HCT116 (cell line): ENCODE measurements at regions not wholly inside any gene's neighbourhood (a gene's known extent, or its start where the extent isn't known, plus 50 kb on each side); places are given as distances from the start of the nearest gene placed in this dataset.

Experiments
- CEBPB ChIP-seq: IDR thresholded peaks from 2 replicates; pipeline ENCODE4 v1.6.1; 2012; ENCODE audit warnings: low read depth
- EGR1 ChIP-seq: IDR thresholded peaks from 2 replicates; pipeline ENCODE4 v1.6.1; 2012; ENCODE audit warnings: low read depth
- EZH2 ChIP-seq: fragments of 200-600 bp; sonication (generic); IDR thresholded peaks from 2 replicates; pipeline ENCODE4 v1.6.1; 2017; ENCODE audit warnings: antibody characterized with exemption, mixed run types
- EZH2phosphoT487 ChIP-seq: fragments of 200-600 bp; IDR thresholded peaks from 2 replicates; pipeline ENCODE4 v1.6.1; 2018; ENCODE audit warnings: antibody characterized with exemption, borderline replicate concordance
- FOSL1 ChIP-seq: IDR thresholded peaks from 2 replicates; pipeline ENCODE4 v1.6.1; 2012; ENCODE audit warnings: low read depth
- POLR2AphosphoS5 ChIP-seq: IDR thresholded peaks from 2 replicates; pipeline ENCODE4 v1.6.1; 2011; ENCODE audit warnings: mild to moderate bottlenecking, low read depth, low read length, moderate library complexity
- RAD21 ChIP-seq: IDR thresholded peaks from 2 replicates; pipeline ENCODE4 v1.6.1; 2012; ENCODE audit warnings: low read depth, mild to moderate bottlenecking
- SIN3A ChIP-seq: IDR thresholded peaks from 2 replicates; pipeline ENCODE4 v1.6.1; 2012; ENCODE audit warnings: low read depth
- ZNF274 ChIP-seq: fragments of 200-500 bp; sonication (Bioruptor generic); IDR thresholded peaks from 2 replicates; pipeline ENCODE4 v1.6.1; 2014; ENCODE audit warnings: mild to moderate bottlenecking, low read depth, low read length, inconsistent platforms
- TF ChIP-seq, protein P1 (sequence below), 3 experiments: fragments of 200-600 bp in 1 of 3; sonication (generic) in 1 of 3; IDR thresholded peaks in 2 of 3; conservative IDR thresholded peaks in 1 of 3; 2 replicates each; pipeline ENCODE4 v1.5.1; 2012 to 2017; ENCODE audit warnings: low read depth in 2 of 3, low read length in 2 of 3, antibody characterized with exemption in 1 of 3, borderline replicate concordance in 1 of 3, control low read depth in 1 of 3, mild to moderate bottlenecking in 1 of 3, mixed read lengths in 1 of 3, mixed run types in 1 of 3, moderate library complexity in 1 of 3; ENCODE audit not compliant: insufficient read depth in 1 of 3
- TF ChIP-seq, protein P2 (sequence below): IDR thresholded peaks from 2 replicates; pipeline ENCODE4 v1.6.1; 2012; ENCODE audit warnings: low read depth

DNA sequence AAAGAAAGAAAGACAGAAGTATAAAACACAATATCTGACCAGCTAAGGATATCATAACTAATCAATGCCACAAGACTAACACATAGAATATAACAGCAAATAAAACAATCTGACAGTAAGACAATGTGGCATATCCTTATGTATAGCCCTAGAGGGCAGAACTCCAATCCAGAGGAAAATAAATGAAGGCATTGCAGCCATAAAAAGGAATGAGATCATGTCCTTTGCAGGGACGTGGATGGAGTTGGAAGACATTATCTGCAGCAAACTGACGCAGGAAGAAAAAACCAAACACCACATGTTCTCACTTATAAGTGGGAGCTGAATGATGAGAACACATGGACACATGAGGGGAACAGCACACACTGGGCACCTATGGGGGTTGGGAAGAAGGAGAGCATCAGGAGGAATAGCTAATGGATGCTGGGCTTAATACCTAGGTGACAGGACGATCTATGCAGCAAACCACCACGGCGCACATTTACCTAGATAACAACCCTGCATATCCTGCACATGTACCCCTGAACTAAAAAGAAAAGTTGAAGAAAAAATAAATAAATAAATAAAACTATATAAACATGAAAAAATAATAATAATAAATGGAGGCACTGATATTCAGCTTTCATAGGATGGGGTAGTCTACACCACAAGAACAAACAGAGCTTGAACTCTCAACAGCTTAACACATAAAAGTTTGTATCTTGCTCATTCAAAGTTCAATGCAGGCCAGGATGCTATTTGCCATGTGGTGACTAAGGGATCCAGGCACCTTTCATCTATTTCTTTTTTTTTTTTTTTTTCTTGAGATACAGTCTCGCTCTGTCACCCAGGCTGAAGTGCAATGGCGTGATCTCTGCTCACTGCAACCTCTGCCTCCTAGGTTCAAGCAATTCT, 66.1 kb upstream of the KAT6B start:
- TF ChIP-seq ZNF274 (no peak), EZH2phosphoT487 (no peak), EGR1 (no peak), RAD21 (no peak), POLR2AphosphoS5 (no peak), FOSL1 (no peak), CEBPB (no peak), EZH2 (no peak), SIN3A (no peak)
- TF ChIP-seq, protein P1, sequence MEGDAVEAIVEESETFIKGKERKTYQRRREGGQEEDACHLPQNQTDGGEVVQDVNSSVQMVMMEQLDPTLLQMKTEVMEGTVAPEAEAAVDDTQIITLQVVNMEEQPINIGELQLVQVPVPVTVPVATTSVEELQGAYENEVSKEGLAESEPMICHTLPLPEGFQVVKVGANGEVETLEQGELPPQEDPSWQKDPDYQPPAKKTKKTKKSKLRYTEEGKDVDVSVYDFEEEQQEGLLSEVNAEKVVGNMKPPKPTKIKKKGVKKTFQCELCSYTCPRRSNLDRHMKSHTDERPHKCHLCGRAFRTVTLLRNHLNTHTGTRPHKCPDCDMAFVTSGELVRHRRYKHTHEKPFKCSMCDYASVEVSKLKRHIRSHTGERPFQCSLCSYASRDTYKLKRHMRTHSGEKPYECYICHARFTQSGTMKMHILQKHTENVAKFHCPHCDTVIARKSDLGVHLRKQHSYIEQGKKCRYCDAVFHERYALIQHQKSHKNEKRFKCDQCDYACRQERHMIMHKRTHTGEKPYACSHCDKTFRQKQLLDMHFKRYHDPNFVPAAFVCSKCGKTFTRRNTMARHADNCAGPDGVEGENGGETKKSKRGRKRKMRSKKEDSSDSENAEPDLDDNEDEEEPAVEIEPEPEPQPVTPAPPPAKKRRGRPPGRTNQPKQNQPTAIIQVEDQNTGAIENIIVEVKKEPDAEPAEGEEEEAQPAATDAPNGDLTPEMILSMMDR (IDR thresholded peaks at IDR 0.05 in 2 of 3, conservative IDR thresholded peaks at IDR 0.05 in 1 of 3; ENCODE audit: borderline replicate concordance in 1 of 3, insufficient read depth in 1 of 3, low read depth in 2 of 3, low read length in 2 of 3), result no peak
- TF ChIP-seq, protein P2, sequence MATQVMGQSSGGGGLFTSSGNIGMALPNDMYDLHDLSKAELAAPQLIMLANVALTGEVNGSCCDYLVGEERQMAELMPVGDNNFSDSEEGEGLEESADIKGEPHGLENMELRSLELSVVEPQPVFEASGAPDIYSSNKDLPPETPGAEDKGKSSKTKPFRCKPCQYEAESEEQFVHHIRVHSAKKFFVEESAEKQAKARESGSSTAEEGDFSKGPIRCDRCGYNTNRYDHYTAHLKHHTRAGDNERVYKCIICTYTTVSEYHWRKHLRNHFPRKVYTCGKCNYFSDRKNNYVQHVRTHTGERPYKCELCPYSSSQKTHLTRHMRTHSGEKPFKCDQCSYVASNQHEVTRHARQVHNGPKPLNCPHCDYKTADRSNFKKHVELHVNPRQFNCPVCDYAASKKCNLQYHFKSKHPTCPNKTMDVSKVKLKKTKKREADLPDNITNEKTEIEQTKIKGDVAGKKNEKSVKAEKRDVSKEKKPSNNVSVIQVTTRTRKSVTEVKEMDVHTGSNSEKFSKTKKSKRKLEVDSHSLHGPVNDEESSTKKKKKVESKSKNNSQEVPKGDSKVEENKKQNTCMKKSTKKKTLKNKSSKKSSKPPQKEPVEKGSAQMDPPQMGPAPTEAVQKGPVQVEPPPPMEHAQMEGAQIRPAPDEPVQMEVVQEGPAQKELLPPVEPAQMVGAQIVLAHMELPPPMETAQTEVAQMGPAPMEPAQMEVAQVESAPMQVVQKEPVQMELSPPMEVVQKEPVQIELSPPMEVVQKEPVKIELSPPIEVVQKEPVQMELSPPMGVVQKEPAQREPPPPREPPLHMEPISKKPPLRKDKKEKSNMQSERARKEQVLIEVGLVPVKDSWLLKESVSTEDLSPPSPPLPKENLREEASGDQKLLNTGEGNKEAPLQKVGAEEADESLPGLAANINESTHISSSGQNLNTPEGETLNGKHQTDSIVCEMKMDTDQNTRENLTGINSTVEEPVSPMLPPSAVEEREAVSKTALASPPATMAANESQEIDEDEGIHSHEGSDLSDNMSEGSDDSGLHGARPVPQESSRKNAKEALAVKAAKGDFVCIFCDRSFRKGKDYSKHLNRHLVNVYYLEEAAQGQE, result no peak
